Kidney (tissue), 13 donors: ENCODE measurements at regions not wholly inside any gene's neighbourhood (a gene's known extent, or its start where the extent isn't known, plus 50 kb on each side); places are given as distances from the start of the nearest gene placed in this dataset.

Source experiments
- DNase-seq, 5 donors: peaks; one replicate each; pipeline ENCODE4 v3.0.0-alpha.2; 2013 to 2020
- FAIRE-seq: peaks from 2 replicates; lab custom pipeline; 2012; peaks lifted over from hg19 to GRCh38; lab: Jason Lieb, UNC
- H3K27ac ChIP-seq, 2 donors: one replicate each; pipeline ENCODE4 v1.7.0; 2013; ENCODE audit warnings: low read depth in 2 of 2, low read length in 2 of 2, inconsistent platforms in 1 of 2
- H3K27me3 ChIP-seq: one replicate; pipeline ENCODE4 v1.7.1; 2013; ENCODE audit warnings: low read length, inconsistent platforms; ENCODE audit not compliant: control insufficient read depth, insufficient read depth
- H3K36me3 ChIP-seq, 3 donors: one replicate each; pipeline versions ENCODE4 v1.7.0 to v1.7.1; 2013; ENCODE audit warnings: low read length in 3 of 3, control low read depth in 1 of 3, inconsistent platforms in 1 of 3; ENCODE audit not compliant: insufficient read depth in 3 of 3, control insufficient read depth in 2 of 3
- H3K4me1 ChIP-seq, 3 donors: one replicate each; pipeline versions ENCODE4 v1.7.0 to v1.7.1; 2013; ENCODE audit warnings: low read length in 3 of 3, inconsistent platforms in 1 of 3, low read depth in 1 of 3; ENCODE audit not compliant: control insufficient read depth in 2 of 3, insufficient read depth in 2 of 3
- H3K4me3 ChIP-seq, 3 donors: one replicate each; pipeline versions ENCODE4 v1.7.0 to v1.8.1; 2013; ENCODE audit warnings: low read length in 3 of 3, control low read depth in 1 of 3, inconsistent platforms in 1 of 3
- H3K9ac ChIP-seq, 3 donors: one replicate each; pipeline versions ENCODE4 v1.7.0 to v1.7.1; 2013; ENCODE audit warnings: low read length in 3 of 3, control low read depth in 1 of 3, inconsistent platforms in 1 of 3
- H3K9me3 ChIP-seq, 3 donors: one replicate each; pipeline versions ENCODE4 v1.7.0 to v1.7.1; 2013; ENCODE audit warnings: low read length in 3 of 3, control low read depth in 1 of 3, inconsistent platforms in 1 of 3; ENCODE audit not compliant: control insufficient read depth in 2 of 3, insufficient read depth in 1 of 3
- intact Hi-C: fragments of 100-400 bp; cut with DNase I; formaldehyde crosslinking; loops from one replicate; pipeline ENCODE4 v1.11.1; 2022
- TF ChIP-seq, protein P1 (sequence below): IDR thresholded peaks from 3 replicates; pipeline ENCODE4 v1.5.1; 2012; ENCODE audit warnings: mild to moderate bottlenecking, moderate library complexity, borderline replicate concordance; ENCODE audit not compliant: insufficient read depth; ENCODE audit errors: extremely low read depth
- donor health status: control.
- donor health status: control.
- donor health status: control.
- donor health status: control.
- donor health status: control.
- donor health status: DM: yes; HTN: yes; CAD: no.
- donor health status: Normal renal cell carcinoma (clear cell type).

DNA sequence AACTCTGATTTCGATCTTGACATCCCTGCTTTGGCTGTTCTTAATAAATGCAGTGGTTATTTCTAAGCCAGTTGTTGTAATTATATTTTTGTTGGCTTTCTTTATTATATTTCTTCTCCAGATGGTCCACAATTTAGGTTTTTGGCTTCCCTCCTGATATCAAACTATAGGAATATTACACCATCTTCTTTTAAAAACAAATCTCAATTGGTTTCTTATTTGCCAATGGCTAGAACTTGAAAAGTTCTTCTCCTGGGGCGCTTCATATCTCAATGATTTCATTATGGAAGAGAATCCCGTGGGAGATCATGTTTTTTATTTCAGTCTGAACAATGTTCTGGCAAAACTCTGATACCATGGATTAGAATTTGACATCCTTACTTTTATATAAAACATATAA, 292.3 kb downstream of the FLRT2 start:
- intact Hi-C loops = no loop called here
- no peak for FAIRE-seq
- no peaks in the 10 kb centered on the region for H3K4me1 ChIP-seq

DNA sequence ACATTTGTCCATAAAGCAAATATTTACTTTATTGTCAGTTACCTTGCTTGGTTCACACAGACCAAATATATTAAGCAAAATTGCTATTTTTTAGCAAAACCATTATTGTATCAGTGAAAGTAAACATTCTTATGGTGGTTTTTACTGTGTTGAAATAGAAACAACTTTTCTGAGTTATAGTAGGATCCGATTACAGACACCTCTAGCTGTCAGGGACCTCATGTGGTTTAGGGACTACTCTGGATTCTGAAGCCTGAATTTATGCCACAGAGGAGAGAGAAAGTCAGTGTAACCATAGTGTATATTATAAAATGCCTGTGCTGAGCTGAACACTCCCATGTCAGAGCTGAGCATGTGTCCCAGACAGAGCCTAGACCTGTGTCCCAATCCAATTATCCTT, 287.5 kb downstream of the FLRT2 start:
- H3K9me3 ChIP-seq = no peaks in the 10 kb centered on the region
- TF ChIP-seq, protein P1, sequence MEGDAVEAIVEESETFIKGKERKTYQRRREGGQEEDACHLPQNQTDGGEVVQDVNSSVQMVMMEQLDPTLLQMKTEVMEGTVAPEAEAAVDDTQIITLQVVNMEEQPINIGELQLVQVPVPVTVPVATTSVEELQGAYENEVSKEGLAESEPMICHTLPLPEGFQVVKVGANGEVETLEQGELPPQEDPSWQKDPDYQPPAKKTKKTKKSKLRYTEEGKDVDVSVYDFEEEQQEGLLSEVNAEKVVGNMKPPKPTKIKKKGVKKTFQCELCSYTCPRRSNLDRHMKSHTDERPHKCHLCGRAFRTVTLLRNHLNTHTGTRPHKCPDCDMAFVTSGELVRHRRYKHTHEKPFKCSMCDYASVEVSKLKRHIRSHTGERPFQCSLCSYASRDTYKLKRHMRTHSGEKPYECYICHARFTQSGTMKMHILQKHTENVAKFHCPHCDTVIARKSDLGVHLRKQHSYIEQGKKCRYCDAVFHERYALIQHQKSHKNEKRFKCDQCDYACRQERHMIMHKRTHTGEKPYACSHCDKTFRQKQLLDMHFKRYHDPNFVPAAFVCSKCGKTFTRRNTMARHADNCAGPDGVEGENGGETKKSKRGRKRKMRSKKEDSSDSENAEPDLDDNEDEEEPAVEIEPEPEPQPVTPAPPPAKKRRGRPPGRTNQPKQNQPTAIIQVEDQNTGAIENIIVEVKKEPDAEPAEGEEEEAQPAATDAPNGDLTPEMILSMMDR = no peak
- no peak overlapping the region for H3K9ac ChIP-seq
- H3K27ac ChIP-seq = no peak overlapping the region
- no peaks in the 10 kb centered on the region for H3K27me3 ChIP-seq
- FAIRE-seq = no peak
- no peaks in the 10 kb centered on the region for H3K4me1 ChIP-seq
- H3K4me3 ChIP-seq = no peak overlapping the region
- peak in 1 of 5 donors; percentile 8 for DNase-seq
- H3K36me3 ChIP-seq = no peaks in the 10 kb centered on the region
- intact Hi-C loops = no loop called here

More for the DNA sequence above, 292.3 kb downstream of the FLRT2 start:
- DNase-seq = no peak
- TF ChIP-seq, protein P1 = no peak
- Histone ChIP-seq H3K27me3 (no peaks in the 10 kb centered on the region), H3K27ac (no peak overlapping the region), H3K36me3 (no peaks in the 10 kb centered on the region), H3K9me3 (no peaks in the 10 kb centered on the region), H3K9ac (no peak overlapping the region), H3K4me3 (no peak overlapping the region)

DNA sequence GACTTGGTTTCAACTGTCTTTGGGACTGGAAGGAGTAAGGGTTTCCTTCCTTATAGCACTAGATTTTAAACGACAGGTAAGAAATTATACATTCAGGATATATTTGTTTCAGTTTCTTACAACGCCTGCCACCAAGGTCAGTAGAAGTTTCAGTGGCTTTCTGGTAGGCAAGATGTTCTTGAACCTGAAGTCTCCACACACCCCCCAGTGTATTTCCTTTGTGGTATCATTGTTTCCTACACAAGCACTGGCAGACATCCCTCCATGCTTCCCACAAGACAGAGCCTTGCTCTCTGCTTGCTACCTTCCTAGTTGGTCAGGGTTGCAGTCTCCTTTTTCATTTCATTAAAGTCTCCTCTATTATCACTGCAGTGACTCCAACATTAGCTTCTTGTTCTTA, 283.1 kb downstream of the FLRT2 start:
- H3K9ac ChIP-seq = no peak overlapping the region
- intact Hi-C loops = no loop called here
- no peak for DNase-seq
- no peak overlapping the region for H3K27ac ChIP-seq
- FAIRE-seq = no peak
- no peaks in the 10 kb centered on the region for H3K36me3 ChIP-seq
- H3K4me1 ChIP-seq = no peaks in the 10 kb centered on the region
- TF ChIP-seq, protein P1 = no peak
- no peaks in the 10 kb centered on the region for H3K9me3 ChIP-seq
- no peak overlapping the region for H3K4me3 ChIP-seq
- no peaks in the 10 kb centered on the region for H3K27me3 ChIP-seq

DNA sequence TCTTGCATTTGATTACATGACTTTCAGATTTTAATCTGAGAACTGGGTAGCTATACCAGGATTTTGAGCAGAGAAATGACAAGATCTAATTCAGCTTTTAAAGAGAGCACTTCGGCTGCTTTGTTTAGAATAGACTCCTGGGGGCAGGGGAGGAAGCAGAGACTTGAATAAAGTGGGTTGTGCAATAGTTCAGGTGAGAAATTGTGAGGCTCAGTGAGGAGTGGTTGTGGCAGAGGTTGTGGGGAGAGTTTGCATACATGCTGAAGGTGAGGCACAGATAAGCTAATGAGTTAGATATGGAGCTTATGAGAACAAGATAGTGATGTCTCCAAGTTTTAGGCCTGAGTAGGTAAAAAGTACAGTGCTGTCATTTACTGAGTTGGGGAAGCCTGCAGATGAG, 281.4 kb downstream of the FLRT2 start:
- Histone ChIP-seq H3K27me3 (no peaks in the 10 kb centered on the region), H3K36me3 (no peaks in the 10 kb centered on the region), H3K4me1 (no peaks in the 10 kb centered on the region), H3K4me3 (no peak overlapping the region), H3K9me3 (no peaks in the 10 kb centered on the region), H3K27ac (no peak overlapping the region), H3K9ac (no peak overlapping the region)
- TF ChIP-seq, protein P1 = no peak
- FAIRE-seq = no peak
- DNase-seq = no peak
- intact Hi-C loops = no loop called here
